ENCODE measurements at regions not wholly inside any gene's neighbourhood (a gene's known extent, or its start where the extent isn't known, plus 50 kb on each side); places are given as distances from the start of the nearest gene placed in this dataset.

DNA sequence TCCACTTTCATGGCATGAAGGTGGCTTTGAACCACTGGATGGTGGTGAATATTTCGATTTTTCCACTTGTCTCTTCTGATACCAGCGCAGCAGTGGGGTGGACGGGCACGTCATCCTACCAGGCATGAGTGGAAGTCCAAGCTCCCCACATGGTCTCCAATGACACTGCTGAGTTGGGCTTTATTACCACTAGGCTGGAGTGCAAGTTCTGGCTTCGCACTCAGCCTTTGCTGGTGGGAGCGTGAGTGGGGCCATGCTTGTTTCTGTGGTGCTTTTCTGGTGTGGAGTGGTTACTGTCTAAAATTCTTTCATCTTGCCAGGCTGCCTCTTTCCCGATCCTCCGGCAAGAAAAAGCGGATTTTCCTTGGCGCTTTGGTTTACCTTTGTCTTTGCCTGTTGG lies 70.1 kb upstream of the SDK1 start:
- TF ChIP-seq ARNTL (CRISPR knock-in tag; IDR thresholded peaks at IDR 0.05; ENCODE audit: borderline replicate concordance, low read depth) (no peak), ZNF70 (CRISPR knock-in tag; IDR thresholded peaks at IDR 0.05) (no peak), ZNF565 (CRISPR knock-in tag; conservative IDR thresholded peaks at IDR 0.05; ENCODE audit: low read depth) (no peak), ZFP3 (CRISPR knock-in tag; IDR thresholded peaks at IDR 0.05) (no peak), GLIS3 (CRISPR knock-in tag; IDR thresholded peaks at IDR 0.05) (no peak), ESRRG (CRISPR knock-in tag; IDR thresholded peaks at IDR 0.05) (no peak), ZFP30 (CRISPR knock-in tag; IDR thresholded peaks at IDR 0.05) (no peak), OSR1 (CRISPR knock-in tag; IDR thresholded peaks at IDR 0.05) (no peak), ISL1 (CRISPR knock-in tag; IDR thresholded peaks at IDR 0.05) (no peak)
- TF ChIP-seq, protein P1, sequence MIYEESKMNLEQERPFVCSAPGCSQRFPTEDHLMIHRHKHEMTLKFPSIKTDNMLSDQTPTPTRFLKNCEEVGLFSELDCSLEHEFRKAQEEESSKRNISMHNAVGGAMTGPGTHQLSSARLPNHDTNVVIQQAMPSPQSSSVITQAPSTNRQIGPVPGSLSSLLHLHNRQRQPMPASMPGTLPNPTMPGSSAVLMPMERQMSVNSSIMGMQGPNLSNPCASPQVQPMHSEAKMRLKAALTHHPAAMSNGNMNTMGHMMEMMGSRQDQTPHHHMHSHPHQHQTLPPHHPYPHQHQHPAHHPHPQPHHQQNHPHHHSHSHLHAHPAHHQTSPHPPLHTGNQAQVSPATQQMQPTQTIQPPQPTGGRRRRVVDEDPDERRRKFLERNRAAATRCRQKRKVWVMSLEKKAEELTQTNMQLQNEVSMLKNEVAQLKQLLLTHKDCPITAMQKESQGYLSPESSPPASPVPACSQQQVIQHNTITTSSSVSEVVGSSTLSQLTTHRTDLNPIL (CRISPR knock-in tag; IDR thresholded peaks at IDR 0.05; ENCODE audit: low read depth), result no peak
- TF ChIP-seq, protein P2, sequence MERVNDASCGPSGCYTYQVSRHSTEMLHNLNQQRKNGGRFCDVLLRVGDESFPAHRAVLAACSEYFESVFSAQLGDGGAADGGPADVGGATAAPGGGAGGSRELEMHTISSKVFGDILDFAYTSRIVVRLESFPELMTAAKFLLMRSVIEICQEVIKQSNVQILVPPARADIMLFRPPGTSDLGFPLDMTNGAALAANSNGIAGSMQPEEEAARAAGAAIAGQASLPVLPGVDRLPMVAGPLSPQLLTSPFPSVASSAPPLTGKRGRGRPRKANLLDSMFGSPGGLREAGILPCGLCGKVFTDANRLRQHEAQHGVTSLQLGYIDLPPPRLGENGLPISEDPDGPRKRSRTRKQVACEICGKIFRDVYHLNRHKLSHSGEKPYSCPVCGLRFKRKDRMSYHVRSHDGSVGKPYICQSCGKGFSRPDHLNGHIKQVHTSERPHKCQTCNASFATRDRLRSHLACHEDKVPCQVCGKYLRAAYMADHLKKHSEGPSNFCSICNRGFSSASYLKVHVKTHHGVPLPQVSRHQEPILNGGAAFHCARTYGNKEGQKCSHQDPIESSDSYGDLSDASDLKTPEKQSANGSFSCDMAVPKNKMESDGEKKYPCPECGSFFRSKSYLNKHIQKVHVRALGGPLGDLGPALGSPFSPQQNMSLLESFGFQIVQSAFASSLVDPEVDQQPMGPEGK (CRISPR knock-in tag; IDR thresholded peaks at IDR 0.05; ENCODE audit: borderline replicate concordance), result no peak
- TF ChIP-seq, protein P3, sequence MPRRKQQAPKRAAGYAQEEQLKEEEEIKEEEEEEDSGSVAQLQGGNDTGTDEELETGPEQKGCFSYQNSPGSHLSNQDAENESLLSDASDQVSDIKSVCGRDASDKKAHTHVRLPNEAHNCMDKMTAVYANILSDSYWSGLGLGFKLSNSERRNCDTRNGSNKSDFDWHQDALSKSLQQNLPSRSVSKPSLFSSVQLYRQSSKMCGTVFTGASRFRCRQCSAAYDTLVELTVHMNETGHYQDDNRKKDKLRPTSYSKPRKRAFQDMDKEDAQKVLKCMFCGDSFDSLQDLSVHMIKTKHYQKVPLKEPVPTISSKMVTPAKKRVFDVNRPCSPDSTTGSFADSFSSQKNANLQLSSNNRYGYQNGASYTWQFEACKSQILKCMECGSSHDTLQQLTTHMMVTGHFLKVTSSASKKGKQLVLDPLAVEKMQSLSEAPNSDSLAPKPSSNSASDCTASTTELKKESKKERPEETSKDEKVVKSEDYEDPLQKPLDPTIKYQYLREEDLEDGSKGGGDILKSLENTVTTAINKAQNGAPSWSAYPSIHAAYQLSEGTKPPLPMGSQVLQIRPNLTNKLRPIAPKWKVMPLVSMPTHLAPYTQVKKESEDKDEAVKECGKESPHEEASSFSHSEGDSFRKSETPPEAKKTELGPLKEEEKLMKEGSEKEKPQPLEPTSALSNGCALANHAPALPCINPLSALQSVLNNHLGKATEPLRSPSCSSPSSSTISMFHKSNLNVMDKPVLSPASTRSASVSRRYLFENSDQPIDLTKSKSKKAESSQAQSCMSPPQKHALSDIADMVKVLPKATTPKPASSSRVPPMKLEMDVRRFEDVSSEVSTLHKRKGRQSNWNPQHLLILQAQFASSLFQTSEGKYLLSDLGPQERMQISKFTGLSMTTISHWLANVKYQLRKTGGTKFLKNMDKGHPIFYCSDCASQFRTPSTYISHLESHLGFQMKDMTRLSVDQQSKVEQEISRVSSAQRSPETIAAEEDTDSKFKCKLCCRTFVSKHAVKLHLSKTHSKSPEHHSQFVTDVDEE (CRISPR knock-in tag; IDR thresholded peaks at IDR 0.05), result no peak
- TF ChIP-seq, protein P4, sequence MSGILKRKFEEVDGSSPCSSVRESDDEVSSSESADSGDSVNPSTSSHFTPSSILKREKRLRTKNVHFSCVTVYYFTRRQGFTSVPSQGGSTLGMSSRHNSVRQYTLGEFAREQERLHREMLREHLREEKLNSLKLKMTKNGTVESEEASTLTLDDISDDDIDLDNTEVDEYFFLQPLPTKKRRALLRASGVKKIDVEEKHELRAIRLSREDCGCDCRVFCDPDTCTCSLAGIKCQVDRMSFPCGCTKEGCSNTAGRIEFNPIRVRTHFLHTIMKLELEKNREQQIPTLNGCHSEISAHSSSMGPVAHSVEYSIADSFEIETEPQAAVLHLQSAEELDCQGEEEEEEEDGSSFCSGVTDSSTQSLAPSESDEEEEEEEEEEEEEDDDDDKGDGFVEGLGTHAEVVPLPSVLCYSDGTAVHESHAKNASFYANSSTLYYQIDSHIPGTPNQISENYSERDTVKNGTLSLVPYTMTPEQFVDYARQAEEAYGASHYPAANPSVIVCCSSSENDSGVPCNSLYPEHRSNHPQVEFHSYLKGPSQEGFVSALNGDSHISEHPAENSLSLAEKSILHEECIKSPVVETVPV (CRISPR knock-in tag; IDR thresholded peaks at IDR 0.05), result no peak

All from SK-N-SH treated with all-trans-retinoic acid at 6 μM for 48 hours (cell line).